HG03060 (cell line): ENCODE measurements at regions not wholly inside any gene's neighbourhood (a gene's known extent, or its start where the extent isn't known, plus 50 kb on each side); places are given as distances from the start of the nearest gene placed in this dataset.
"Not testable (repeated sequence)": the region's sequence is repeated elsewhere in the genome, so short reads cannot be mapped to it uniquely, and the experiment has no call there.

Source experiments
- ATAC-seq: cut with Tn5 transposase; IDR thresholded peaks from one replicate; pipeline ENCODE4 v1.9.1; 2021; ENCODE audit warnings: low read depth, moderate number of reproducible peaks; ENCODE audit not compliant: unreplicated experiment

GRCh38 chr5:163917747-163918146 lies 412.3 kb downstream of the MAT2B start:
- ATAC-seq, result no peak

GRCh38 chr5:163934990-163935389 lies 429.6 kb downstream of the MAT2B start:
- not testable (repeated sequence) for ATAC-seq

GRCh38 chr5:163938595-163938994 lies 433.2 kb downstream of the MAT2B start:
- no peak for ATAC-seq

GRCh38 chr5:163941079-163941478 lies 435.7 kb downstream of the MAT2B start:
- ATAC-seq, result no peak

- ATAC-seq, result no peak
Measured at GRCh38 chr5:163943546-163943945, 438.1 kb downstream of the MAT2B start.

GRCh38 chr5:163944738-163945137 lies 439.3 kb downstream of the MAT2B start:
- no peak for ATAC-seq

GRCh38 chr5:163947848-163948666 lies 442.6 kb downstream of the MAT2B start:
- ATAC-seq, result no peak

GRCh38 chr5:163950248-163950647 lies 444.8 kb downstream of the MAT2B start:
- ATAC-seq, result no peak

GRCh38 chr5:163951069-163951468 lies 445.6 kb downstream of the MAT2B start:
- ATAC-seq, result no peak

- ATAC-seq, result no peak
Measured at GRCh38 chr5:163953901-163954300, 448.5 kb downstream of the MAT2B start.

GRCh38 chr5:163961230-163961629 lies 455.8 kb downstream of the MAT2B start:
- not testable (repeated sequence) for ATAC-seq

- ATAC-seq, result no peak
Measured at GRCh38 chr5:163963881-163964280, 458.5 kb downstream of the MAT2B start.

GRCh38 chr5:163964671-163965070 lies 459.3 kb downstream of the MAT2B start:
- no peak for ATAC-seq

- no peak for ATAC-seq
Measured at GRCh38 chr5:163967268-163967667, 461.8 kb downstream of the MAT2B start.

- no peak for ATAC-seq
Measured at GRCh38 chr5:163968651-163969050, 463.2 kb downstream of the MAT2B start.

- ATAC-seq, result no peak
Measured at GRCh38 chr5:163976696-163977095, 471.3 kb downstream of the MAT2B start.

GRCh38 chr5:163978897-163979296 lies 473.5 kb downstream of the MAT2B start:
- ATAC-seq, result no peak

GRCh38 chr5:163988566-163988965 lies 483.1 kb downstream of the MAT2B start:
- no peak for ATAC-seq

- no peak for ATAC-seq
Measured at GRCh38 chr5:163993126-163993525, 487.7 kb downstream of the MAT2B start.

GRCh38 chr5:163995206-163995605 lies 489.8 kb downstream of the MAT2B start:
- no peak for ATAC-seq

GRCh38 chr5:163997965-163998364 lies 492.5 kb downstream of the MAT2B start:
- no peak for ATAC-seq

GRCh38 chr5:164000241-164000640 lies 494.8 kb downstream of the MAT2B start:
- ATAC-seq, result no peak
